GM12892 (cell line): ENCODE measurements at regions not wholly inside any gene's neighbourhood (a gene's known extent, or its start where the extent isn't known, plus 50 kb on each side); places are given as distances from the start of the nearest gene placed in this dataset.

Source experiments
- POLR2A ChIP-seq: IDR thresholded peaks from 2 replicates; pipeline ENCODE4 v1.6.1; 2011; ENCODE audit warnings: low read depth, low read length, control low read depth
- POLR2AphosphoS5 ChIP-seq: IDR thresholded peaks from 2 replicates; pipeline ENCODE4 v1.6.1; 2011; ENCODE audit warnings: low read depth, low read length, control low read depth
- TAF1 ChIP-seq: IDR thresholded peaks from 2 replicates; pipeline ENCODE4 v1.6.1; 2011; ENCODE audit warnings: low read depth, mild to moderate bottlenecking, control low read depth, low read length, borderline replicate concordance

- TF ChIP-seq POLR2AphosphoS5 (no peak), POLR2A (no peak), TAF1 (no peak)
Measured at GRCh38 chr2:128410758-128411215, 92.1 kb upstream of the HS6ST1 start.
